OCI-LY7 (cell line): ENCODE measurements at regions not wholly inside any gene's neighbourhood (a gene's known extent, or its start where the extent isn't known, plus 50 kb on each side); places are given as distances from the start of the nearest gene placed in this dataset.

Experiments used
- EZH2phosphoT487 ChIP-seq: fragments of 200-600 bp; sonication (generic); IDR thresholded peaks from 2 replicates; pipeline ENCODE4 v1.6.1; 2018; ENCODE audit warnings: low read depth, borderline replicate concordance, mild to moderate bottlenecking, mixed run types, antibody characterized with exemption, low read length, moderate library complexity, mixed read lengths
- TF ChIP-seq, protein P1 (sequence below): fragments of 200-600 bp; sonication (generic); conservative IDR thresholded peaks from 2 replicates; pipeline ENCODE4 v1.5.1; 2014; ENCODE audit warnings: mild to moderate bottlenecking, antibody characterized with exemption, low read length, moderate library complexity, mixed read lengths

DNA sequence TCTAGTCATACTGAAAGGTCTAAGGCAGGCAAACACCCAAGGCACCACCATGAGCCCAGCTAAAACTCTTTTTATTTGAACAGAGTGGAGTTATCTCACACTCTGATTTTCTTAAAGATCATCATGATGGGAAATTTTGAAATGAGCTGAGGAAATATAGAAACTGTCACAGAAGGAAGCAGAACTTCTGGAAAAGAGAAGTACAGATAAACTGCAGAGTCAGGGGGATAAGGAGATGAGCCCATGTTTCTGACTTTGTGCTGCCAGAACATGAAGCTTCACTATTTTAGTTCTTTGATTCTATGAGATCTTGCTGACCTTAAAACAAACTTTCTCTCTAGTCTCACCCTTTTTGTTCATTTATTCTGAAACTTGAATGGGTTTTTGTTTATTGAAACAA is 406.5 kb upstream of the EDIL3 start:
- TF ChIP-seq, protein P1, sequence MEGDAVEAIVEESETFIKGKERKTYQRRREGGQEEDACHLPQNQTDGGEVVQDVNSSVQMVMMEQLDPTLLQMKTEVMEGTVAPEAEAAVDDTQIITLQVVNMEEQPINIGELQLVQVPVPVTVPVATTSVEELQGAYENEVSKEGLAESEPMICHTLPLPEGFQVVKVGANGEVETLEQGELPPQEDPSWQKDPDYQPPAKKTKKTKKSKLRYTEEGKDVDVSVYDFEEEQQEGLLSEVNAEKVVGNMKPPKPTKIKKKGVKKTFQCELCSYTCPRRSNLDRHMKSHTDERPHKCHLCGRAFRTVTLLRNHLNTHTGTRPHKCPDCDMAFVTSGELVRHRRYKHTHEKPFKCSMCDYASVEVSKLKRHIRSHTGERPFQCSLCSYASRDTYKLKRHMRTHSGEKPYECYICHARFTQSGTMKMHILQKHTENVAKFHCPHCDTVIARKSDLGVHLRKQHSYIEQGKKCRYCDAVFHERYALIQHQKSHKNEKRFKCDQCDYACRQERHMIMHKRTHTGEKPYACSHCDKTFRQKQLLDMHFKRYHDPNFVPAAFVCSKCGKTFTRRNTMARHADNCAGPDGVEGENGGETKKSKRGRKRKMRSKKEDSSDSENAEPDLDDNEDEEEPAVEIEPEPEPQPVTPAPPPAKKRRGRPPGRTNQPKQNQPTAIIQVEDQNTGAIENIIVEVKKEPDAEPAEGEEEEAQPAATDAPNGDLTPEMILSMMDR = no peak
- TF ChIP-seq EZH2phosphoT487 = no peak
